CD14-positive monocyte (primary cell): ENCODE measurements at regions not wholly inside any gene's neighbourhood (a gene's known extent, or its start where the extent isn't known, plus 50 kb on each side); places are given as distances from the start of the nearest gene placed in this dataset.

Source experiments
- DNase-seq, 3 donors: peaks; one replicate each; pipeline ENCODE4 v3.0.0-alpha.2; 2011 to 2022
- H2AFZ ChIP-seq: 2 replicates; pipeline ENCODE4 v1.6.0; 2012; ENCODE audit warnings: mild to moderate bottlenecking, low read depth, low read length, inconsistent platforms; ENCODE audit not compliant: insufficient read depth, poor library complexity, severe bottlenecking
- H3K27ac ChIP-seq, 2 donors: 1 replicate in 1 of 2; 2 replicates in 1 of 2; pipeline ENCODE4 v1.5.1; 2012 to 2013; ENCODE audit warnings: low read length in 2 of 2, control low read depth in 1 of 2, inconsistent platforms in 1 of 2, low read depth in 1 of 2, mild to moderate bottlenecking in 1 of 2
- H3K27me3 ChIP-seq, 2 donors: one replicate each; pipeline versions ENCODE4 v1.6.0 to v1.6.1; 2011 to 2013; ENCODE audit warnings: low read length in 2 of 2; ENCODE audit not compliant: control insufficient read depth in 2 of 2, insufficient read depth in 2 of 2
- H3K36me3 ChIP-seq, 2 donors: replicated peaks in 1 of 2; 1 replicate in 1 of 2; 2 replicates in 1 of 2; pipeline versions ENCODE4 v1.5.1 to v1.6.1; 2012 to 2013; ENCODE audit warnings: low read length in 2 of 2, control low read depth in 1 of 2, inconsistent platforms in 1 of 2, mild to moderate bottlenecking in 1 of 2; ENCODE audit not compliant: insufficient read depth in 2 of 2, control insufficient read depth in 1 of 2
- H3K4me1 ChIP-seq, 2 donors: 1 replicate in 1 of 2; 2 replicates in 1 of 2; pipeline versions ENCODE4 v1.5.1 to v1.6.1; 2012 to 2013; ENCODE audit warnings: low read length in 2 of 2, control low read depth in 1 of 2, inconsistent platforms in 1 of 2, mild to moderate bottlenecking in 1 of 2, moderate library complexity in 1 of 2; ENCODE audit not compliant: insufficient read depth in 2 of 2, control insufficient read depth in 1 of 2
- H3K4me2 ChIP-seq: replicated peaks from 2 replicates; pipeline ENCODE3; 2012; ENCODE audit warnings: low read length, moderate library complexity, mild to moderate bottlenecking; ENCODE audit not compliant: poor library complexity, severe bottlenecking; ENCODE audit errors: extremely low read depth
- H3K4me3 ChIP-seq, 3 experiments: fragments of 200-600 bp in 1 of 3; sonication (generic) in 1 of 3; replicated peaks in 1 of 3; 1 replicate in 2 of 3; 2 replicates in 1 of 3; pipeline ENCODE4 v1.5.1; 2011 to 2013; ENCODE audit warnings: low read length in 3 of 3, mild to moderate bottlenecking in 3 of 3, control low read depth in 2 of 3, low read depth in 2 of 3, inconsistent platforms in 1 of 3, moderate library complexity in 1 of 3
- H3K79me2 ChIP-seq: 2 replicates; pipeline ENCODE4 v1.6.0; 2012; ENCODE audit warnings: mild to moderate bottlenecking, control low read depth, inconsistent platforms, low read length, moderate library complexity; ENCODE audit not compliant: insufficient read depth
- H3K9ac ChIP-seq: 2 replicates; pipeline ENCODE4 v1.6.0; 2017; ENCODE audit warnings: low read length, mild to moderate bottlenecking; ENCODE audit not compliant: insufficient read depth, poor library complexity, severe bottlenecking
- H3K9me3 ChIP-seq, 2 donors: replicated peaks in 1 of 2; 1 replicate in 1 of 2; 2 replicates in 1 of 2; pipeline versions ENCODE4 v1.5.1 to v1.6.1; 2012 to 2013; ENCODE audit warnings: low read length in 2 of 2, control low read depth in 1 of 2; ENCODE audit not compliant: control insufficient read depth in 1 of 2, insufficient read depth in 1 of 2
- H4K20me1 ChIP-seq: 2 replicates; pipeline ENCODE4 v1.6.0; 2012; ENCODE audit warnings: mild to moderate bottlenecking, low read length, control low read depth, moderate library complexity; ENCODE audit not compliant: insufficient read depth
- H3K27ac Mint-ChIP-seq, 7 donors: one replicate each; pipeline ENCODE4 v1.8.0; 2020; ENCODE audit warnings: mild to moderate bottlenecking in 7 of 7, mixed read lengths in 7 of 7, moderate library complexity in 6 of 7, inconsistent platforms in 2 of 7
- H3K27me3 Mint-ChIP-seq, 3 donors: one replicate each; pipeline ENCODE4 v1.8.0; 2021 to 2022; ENCODE audit warnings: low read depth in 3 of 3, mild to moderate bottlenecking in 3 of 3, mixed read lengths in 3 of 3, moderate library complexity in 3 of 3, inconsistent platforms in 1 of 3
- H3K36me3 Mint-ChIP-seq, 2 donors: one replicate each; pipeline ENCODE4 v1.8.0; 2020; ENCODE audit warnings: mixed read lengths in 2 of 2, inconsistent platforms in 1 of 2, mild to moderate bottlenecking in 1 of 2
- H3K4me1 Mint-ChIP-seq: one replicate; pipeline ENCODE4 v1.8.0; 2020; ENCODE audit warnings: mild to moderate bottlenecking, mixed read lengths
- H3K4me3 Mint-ChIP-seq, 2 donors: one replicate each; pipeline ENCODE4 v1.8.0; 2020; ENCODE audit warnings: mild to moderate bottlenecking in 2 of 2, mixed read lengths in 2 of 2, moderate library complexity in 1 of 2
- H3K9me3 Mint-ChIP-seq, 7 donors: one replicate each; pipeline ENCODE4 v1.8.0; 2020 to 2022; ENCODE audit warnings: mixed read lengths in 7 of 7, mild to moderate bottlenecking in 6 of 7, moderate library complexity in 6 of 7, inconsistent platforms in 2 of 7
- CTCF ChIP-seq: fragments of 200-600 bp; IDR thresholded peaks from one replicate; pipeline ENCODE4 v1.8.0; 2022; ENCODE audit warnings: antibody characterized with exemption, mild to moderate bottlenecking
- WGBS: methylation state at CpG from one replicate; pipeline ENCODE4 v1.1.5; 2013; ENCODE audit warnings: missing lambda C conversion rate; ENCODE audit not compliant: insufficient coverage; 5-methylcytosine and 5-hydroxymethylcytosine counted together
- intact Hi-C, 2 donors: fragments of 100-400 bp; cut with micrococcal nuclease; formaldehyde crosslinking; loops; one replicate each; pipeline versions ENCODE4 v1.15.0 to v1.15.1; 2023

GRCh38 chr15:79494963-79495755 lies 63.0 kb downstream of the MINAR1 start:
- DNase-seq, result no peak
- Histone ChIP-seq H4K20me1 (no peaks in the 10 kb centered on the region), H2AFZ (no peak overlapping the region), H3K4me3 (no peak overlapping the region), H3K4me2 (no peak overlapping the region), H3K36me3 (no peaks in the 10 kb centered on the region), H3K4me1 (no peaks in the 10 kb centered on the region), H3K27ac (no peak overlapping the region), H3K9me3 (no peaks in the 10 kb centered on the region), H3K27me3 (peaks cover 0 to 3% of the 10 kb centered on the region in 2 donors), H3K9ac (no peak overlapping the region), H3K79me2 (no peaks in the 10 kb centered on the region)
- no peak for TF ChIP-seq CTCF
- intact Hi-C loops, result no loop called here
- peaks cover 0 to 4% (median 2%) of the 10 kb centered on the region in 3 donors for H3K27me3 Mint-ChIP-seq
- peaks cover 0 to 7% (median 0%) of the 10 kb centered on the region in 7 donors for H3K9me3 Mint-ChIP-seq
- WGBS, result 91% methylated on average over 3 of the region's 6 CpGs
- peak overlapping the region in 1 of 2 donors; percentile 27 for H3K4me3 Mint-ChIP-seq
- H3K27ac Mint-ChIP-seq, result no peak overlapping the region
- H3K4me1 Mint-ChIP-seq, result no peaks in the 10 kb centered on the region
- no peaks in the 10 kb centered on the region for H3K36me3 Mint-ChIP-seq

GRCh38 chr15:79495775-79496174 lies 63.6 kb downstream of the MINAR1 start:
- Histone ChIP-seq H3K27ac (no peak overlapping the region), H2AFZ (no peak overlapping the region), H3K79me2 (no peaks in the 10 kb centered on the region), H3K4me1 (no peaks in the 10 kb centered on the region), H3K36me3 (no peaks in the 10 kb centered on the region), H3K4me3 (no peak overlapping the region), H3K9ac (no peak overlapping the region), H3K4me2 (no peak overlapping the region), H3K9me3 (no peaks in the 10 kb centered on the region), H3K27me3 (peaks cover 0 to 3% of the 10 kb centered on the region in 2 donors), H4K20me1 (no peaks in the 10 kb centered on the region)
- Mint-ChIP-seq H3K9me3 (peaks cover 0 to 7% (median 0%) of the 10 kb centered on the region in 7 donors), H3K27me3 (peaks cover 0 to 6% (median 2%) of the 10 kb centered on the region in 3 donors), H3K4me3 (no peak overlapping the region), H3K27ac (no peak overlapping the region), H3K4me1 (no peaks in the 10 kb centered on the region), H3K36me3 (no peaks in the 10 kb centered on the region)
- WGBS, result 82% methylated on average over 2 of the region's 2 CpGs
- DNase-seq, result no peak
- no peak for TF ChIP-seq CTCF
- intact Hi-C loops, result no loop called here
